ENCODE measurements at regions not wholly inside any gene's neighbourhood (a gene's known extent, or its start where the extent isn't known, plus 50 kb on each side); places are given as distances from the start of the nearest gene placed in this dataset.

DNA sequence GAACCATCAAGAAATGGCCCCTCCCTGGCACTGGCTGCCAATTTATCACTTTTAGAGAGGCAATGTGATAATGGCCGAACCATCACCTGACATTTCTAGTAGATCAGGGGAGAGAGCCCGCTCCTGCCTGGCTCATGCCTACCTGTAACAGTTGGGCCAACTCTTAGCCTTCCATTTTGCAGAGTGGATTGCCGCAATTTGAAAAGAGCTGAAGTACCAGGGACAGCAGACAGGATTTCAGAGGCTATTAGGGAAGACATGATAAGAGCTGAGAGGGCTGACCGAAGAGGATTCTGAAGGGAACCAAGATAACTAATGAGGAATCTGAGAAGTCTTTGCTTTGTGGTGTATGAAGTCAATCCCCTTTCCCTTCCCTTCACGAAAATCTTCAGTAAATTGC lies 121.2 kb upstream of the ANKRD28 start:
- TF ChIP-seq CTCF (IDR thresholded peaks at IDR 0.05) (no peak), EZH2 (IDR thresholded peaks at IDR 0.05; ENCODE audit: borderline replicate concordance, insufficient read depth, low read depth, low read length, poor library complexity, severe bottlenecking) (no peak)
